SU-DHL-6 (cell line): ENCODE measurements at regions not wholly inside any gene's neighbourhood (a gene's known extent, or its start where the extent isn't known, plus 50 kb on each side); places are given as distances from the start of the nearest gene placed in this dataset.

Source experiments
- CTCF ChIP-seq: fragments of 200-600 bp; sonication (generic); IDR thresholded peaks from one replicate; pipeline ENCODE4 v1.5.1; 2017; ENCODE audit warnings: antibody characterized with exemption, mild to moderate bottlenecking, low read length, moderate library complexity; ENCODE audit not compliant: insufficient read depth, poor library complexity, severe bottlenecking
- EZH2phosphoT487 ChIP-seq: fragments of 200-600 bp; sonication (generic), shearing (Covaris generic); conservative IDR thresholded peaks from 2 replicates; pipeline ENCODE4 v1.6.1; 2018; ENCODE audit warnings: mild to moderate bottlenecking, antibody characterized with exemption, low read length, moderate library complexity, mixed read lengths

GRCh38 chrX:96619588-96619987 is 65.1 kb upstream of the DIAPH2 start:
- TF ChIP-seq CTCF (no peak), EZH2phosphoT487 (no peak)
